Activated CD8-positive, alpha-beta T cell treated with anti-CD3 and anti-CD28 coated beads for 36 hours (primary cell): ENCODE measurements at regions not wholly inside any gene's neighbourhood (a gene's known extent, or its start where the extent isn't known, plus 50 kb on each side); places are given as distances from the start of the nearest gene placed in this dataset.

Experiments used
- ATAC-seq: fragments of 200-7000 bp; cut with Tn5 transposase; one replicate; pipeline ENCODE4 v1.10.0; 2021; ENCODE audit warnings: mild to moderate bottlenecking, moderate library complexity
- CTCF ChIA-PET: fragments of 350-600 bp; sonication (Branson Sonifier 250); formaldehyde crosslinking; loops from one replicate; lab custom pipeline; 2021; ENCODE audit warnings: antibody characterized with exemption; lab: Charles Lee
- POLR2A ChIA-PET: fragments of 350-600 bp; sonication (Branson Sonifier 250); formaldehyde crosslinking; loops from one replicate; lab custom pipeline; 2021; ENCODE audit warnings: antibody characterized with exemption; lab: Charles Lee
- DNase-seq: peaks from one replicate; pipeline ENCODE4 v3.0.0-alpha.2; 2020
- H3K27ac Mint-ChIP-seq: one replicate; pipeline ENCODE4 v1.8.0; 2021; ENCODE audit warnings: mild to moderate bottlenecking, mixed read lengths
- H3K27me3 Mint-ChIP-seq: one replicate; pipeline ENCODE4 v1.8.0; 2021; ENCODE audit warnings: mixed read lengths
- H3K36me3 Mint-ChIP-seq: one replicate; pipeline ENCODE4 v1.8.0; 2021; ENCODE audit warnings: low read depth, mixed read lengths
- H3K4me1 Mint-ChIP-seq: one replicate; pipeline ENCODE4 v1.8.0; 2021; ENCODE audit warnings: low read depth, mixed read lengths
- H3K4me3 Mint-ChIP-seq: one replicate; pipeline ENCODE4 v1.8.0; 2021; ENCODE audit warnings: mild to moderate bottlenecking, moderate library complexity, mixed read lengths
- H3K9me3 Mint-ChIP-seq: one replicate; pipeline ENCODE4 v1.8.0; 2021; ENCODE audit warnings: mixed read lengths
- CTCF ChIP-seq: fragments of 200-600 bp; IDR thresholded peaks from one replicate; pipeline ENCODE4 v1.8.0; 2022; ENCODE audit warnings: antibody characterized with exemption, mild to moderate bottlenecking
- intact Hi-C: fragments of 100-400 bp; cut with micrococcal nuclease; formaldehyde crosslinking; loops from one replicate; pipeline ENCODE4 v1.10.0; 2022

DNA sequence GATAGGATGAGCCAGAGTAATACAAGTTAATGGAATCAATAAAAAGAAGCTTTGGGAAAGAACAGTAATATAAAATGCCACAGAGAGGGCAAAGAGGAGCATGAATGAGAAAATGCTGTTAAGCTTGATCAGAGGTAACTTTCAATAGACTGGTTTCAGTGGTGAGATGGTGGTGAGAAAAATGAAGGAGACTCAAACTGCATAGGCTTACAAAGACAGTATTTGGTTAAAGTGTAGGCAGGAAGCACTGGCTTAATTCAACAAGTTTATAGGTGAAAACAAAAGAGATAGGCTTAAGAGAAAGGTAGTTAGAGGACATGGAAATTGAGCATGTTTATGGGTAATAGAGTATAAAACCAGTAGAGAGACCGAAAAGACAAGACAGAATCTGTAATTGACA is 298.6 kb upstream of the ADAMTS5 start:
- intact Hi-C loops: no loop called here
- TF ChIP-seq CTCF: no peak
- Mint-ChIP-seq H3K9me3 (peaks cover 2% of the 10 kb centered on the region), H3K4me1 (no peaks in the 10 kb centered on the region), H3K27ac (no peak overlapping the region), H3K27me3 (no peaks in the 10 kb centered on the region), H3K36me3 (no peaks in the 10 kb centered on the region), H3K4me3 (no peak overlapping the region)
- DNase-seq: no peak
- ATAC-seq: no peak
- ChIA-PET CTCF (no interaction called here), POLR2A (no interaction called here)

DNA sequence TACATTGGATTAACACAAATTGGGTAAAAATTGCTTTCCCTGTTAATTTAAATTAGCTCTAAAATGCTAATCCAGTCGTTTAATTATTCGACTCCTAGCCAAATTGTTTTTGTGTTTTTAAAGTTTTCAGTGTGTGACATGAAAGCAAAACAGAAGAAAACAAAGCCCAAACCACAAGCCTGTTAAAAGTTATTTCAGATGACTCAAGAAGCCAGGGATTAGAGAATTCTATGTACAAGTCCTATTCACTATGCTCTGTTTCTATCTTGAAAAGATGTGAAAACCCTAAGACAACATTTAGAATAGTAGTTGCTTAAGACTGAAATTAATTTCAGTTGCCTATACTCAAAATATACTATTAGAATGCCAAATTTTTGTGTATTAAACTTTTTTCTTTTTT is 294.8 kb upstream of the ADAMTS5 start:
- intact Hi-C loops: no loop called here
- no peak for DNase-seq
- H3K27ac Mint-ChIP-seq: no peak overlapping the region
- TF ChIP-seq CTCF: no peak
- ChIA-PET POLR2A (no interaction called here), CTCF (no interaction called here)
- no peak overlapping the region for H3K4me3 Mint-ChIP-seq
- no peaks in the 10 kb centered on the region for H3K4me1 Mint-ChIP-seq
- peaks cover 4% of the 10 kb centered on the region for H3K9me3 Mint-ChIP-seq
- ATAC-seq: no peak
- no peaks in the 10 kb centered on the region for H3K36me3 Mint-ChIP-seq
- no peaks in the 10 kb centered on the region for H3K27me3 Mint-ChIP-seq

DNA sequence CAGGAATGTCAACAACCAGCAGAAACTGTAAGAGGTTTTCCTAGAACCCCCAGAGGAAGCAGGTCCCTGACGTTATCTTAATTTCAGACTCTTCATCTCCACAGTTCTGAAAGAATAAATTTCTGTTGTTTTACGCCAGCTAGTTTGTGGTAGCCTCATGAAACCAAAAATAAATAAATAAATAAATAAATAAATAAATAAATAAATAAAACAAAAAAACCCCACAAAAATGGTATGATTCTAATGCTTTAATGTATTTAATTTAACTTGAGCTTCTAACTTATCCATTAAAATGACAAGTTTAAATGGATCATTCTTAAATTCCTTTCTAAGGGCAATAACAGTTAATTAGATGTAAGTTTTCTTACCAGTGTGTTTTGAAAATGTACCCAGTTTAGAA is 293.8 kb upstream of the ADAMTS5 start:
- ATAC-seq (no peak), DNase-seq (no peak)
- CTCF ChIA-PET: no interaction called here
- TF ChIP-seq CTCF: no peak
- H3K4me1 Mint-ChIP-seq: no peaks in the 10 kb centered on the region
- no peak overlapping the region for H3K4me3 Mint-ChIP-seq
- H3K9me3 Mint-ChIP-seq: peaks cover 4% of the 10 kb centered on the region
- intact Hi-C loops: no loop called here
- no peaks in the 10 kb centered on the region for H3K27me3 Mint-ChIP-seq
- POLR2A ChIA-PET: no interaction called here
- no peaks in the 10 kb centered on the region for H3K36me3 Mint-ChIP-seq
- H3K27ac Mint-ChIP-seq: no peak overlapping the region

DNA sequence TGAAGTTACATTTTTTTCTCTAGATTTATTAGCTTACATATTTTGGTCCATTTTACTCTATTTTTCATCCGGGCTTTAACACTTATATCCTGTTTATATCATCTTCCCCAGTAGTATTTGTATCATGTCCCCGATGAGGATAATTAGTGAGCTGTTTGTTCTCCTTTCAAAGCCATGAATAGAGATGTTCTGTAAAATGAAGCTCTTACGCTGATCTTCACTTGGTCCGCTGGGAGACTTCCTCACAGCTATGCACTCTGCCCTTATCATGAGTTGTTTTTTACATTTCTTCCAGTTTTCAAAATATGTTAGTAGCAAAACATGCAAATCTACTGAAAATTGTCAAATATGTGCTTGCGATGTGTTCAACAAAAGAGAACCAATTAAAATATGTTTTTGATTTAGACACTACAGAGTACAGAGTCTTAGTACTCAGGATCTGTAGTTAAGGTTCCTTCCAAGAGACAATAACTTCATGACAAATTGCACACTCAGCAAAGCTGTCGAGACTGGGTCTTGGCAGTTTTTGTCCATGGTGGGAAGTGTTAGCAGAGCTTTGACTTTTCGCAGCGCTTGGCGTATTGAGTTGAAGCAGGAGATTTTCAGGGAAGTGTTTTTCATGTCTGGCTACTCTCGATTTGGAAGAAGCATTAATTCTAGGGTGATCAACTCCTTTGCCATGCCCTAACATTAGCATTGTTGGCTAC is 292.0 kb upstream of the ADAMTS5 start:
- intact Hi-C loops: no loop called here
- Mint-ChIP-seq H3K4me1 (no peaks in the 10 kb centered on the region), H3K4me3 (no peak overlapping the region)

More for the DNA sequence above, 292.0 kb upstream of the ADAMTS5 start:
- Mint-ChIP-seq H3K27ac (no peak overlapping the region), H3K36me3 (no peaks in the 10 kb centered on the region), H3K9me3 (peaks cover 4% of the 10 kb centered on the region), H3K27me3 (no peaks in the 10 kb centered on the region)
- CTCF ChIA-PET: no interaction called here
- no peak for ATAC-seq
- DNase-seq: no peak
- POLR2A ChIA-PET: no interaction called here
- no peak for TF ChIP-seq CTCF
